ENCODE measurements at regions not wholly inside any gene's neighbourhood (a gene's known extent, or its start where the extent isn't known, plus 50 kb on each side); places are given as distances from the start of the nearest gene placed in this dataset.

- TF ChIP-seq CTCF (IDR thresholded peaks at IDR 0.05) (no peak), POLR2A (IDR thresholded peaks at IDR 0.05) (no peak)
Observed at GRCh38 chr7:91569728-91570457, 305.7 kb downstream of the FZD1 start.
